Head of caudate nucleus (tissue), 42 donors: ENCODE measurements at regions not wholly inside any gene's neighbourhood (a gene's known extent, or its start where the extent isn't known, plus 50 kb on each side); places are given as distances from the start of the nearest gene placed in this dataset.
A peak's percentile ranks its signal among the peaks of the same experiment; 100 is the strongest.
"Not testable (repeated sequence)": the region's sequence is repeated elsewhere in the genome, so short reads cannot be mapped to it uniquely, and the experiment has no call there.

Experiments used
- DNase-seq, 42 donors: peaks; one replicate each; pipeline versions ENCODE4 v3.0.0 to v3.0.0-alpha.2; 2020 to 2021; ENCODE audit warnings: mixed read lengths in 7 of 42
- intact Hi-C: fragments of 100-400 bp; cut with DNase I; formaldehyde crosslinking; loops from one replicate; pipeline ENCODE4 v1.15.0; 2022

DNA sequence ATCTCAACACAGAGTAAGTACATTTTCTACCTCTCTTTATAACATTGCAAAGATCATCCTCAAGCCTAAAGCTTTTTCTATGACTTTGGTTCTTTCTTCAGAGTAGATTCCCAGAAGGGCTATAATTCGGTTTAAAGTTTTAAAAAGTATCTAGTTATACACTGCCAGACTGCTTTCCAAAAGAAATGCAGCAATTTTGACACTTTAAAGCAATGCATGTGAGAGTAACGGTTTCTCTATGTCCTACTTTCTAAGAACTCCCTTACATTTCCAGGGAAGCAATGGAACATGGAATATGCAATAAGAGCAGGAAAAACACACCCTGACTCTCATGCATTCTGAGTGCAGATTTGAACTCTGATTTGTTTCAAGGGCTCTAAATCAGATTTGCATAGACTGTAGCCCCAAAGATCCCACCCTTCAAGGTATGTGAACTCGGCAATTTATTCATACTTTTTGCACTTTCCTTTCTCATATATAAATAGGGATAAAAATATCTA lies 331.6 kb downstream of the HHIPL2 start:
- intact Hi-C loops, result no loop called here
- no peak for DNase-seq

DNA sequence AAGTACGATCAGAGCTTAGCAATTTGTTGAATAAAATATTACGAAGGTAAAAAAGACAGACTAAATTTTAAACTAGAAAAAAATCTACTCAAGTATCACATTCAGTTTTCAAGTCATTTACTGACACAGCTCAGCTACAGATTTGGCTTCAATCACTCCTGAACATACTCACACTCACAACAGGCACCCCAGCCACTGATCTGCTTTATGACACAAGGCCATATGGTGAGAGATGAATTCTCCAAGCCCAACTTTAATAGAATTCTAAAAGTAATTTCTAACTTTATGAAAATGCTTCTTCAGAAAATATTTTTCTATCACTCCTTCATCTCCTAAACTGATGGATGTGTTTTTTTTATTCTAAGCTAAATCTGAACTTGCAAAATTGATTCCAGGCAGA lies 337.1 kb downstream of the HHIPL2 start:
- no peak for DNase-seq
- intact Hi-C loops, result no loop called here

DNA sequence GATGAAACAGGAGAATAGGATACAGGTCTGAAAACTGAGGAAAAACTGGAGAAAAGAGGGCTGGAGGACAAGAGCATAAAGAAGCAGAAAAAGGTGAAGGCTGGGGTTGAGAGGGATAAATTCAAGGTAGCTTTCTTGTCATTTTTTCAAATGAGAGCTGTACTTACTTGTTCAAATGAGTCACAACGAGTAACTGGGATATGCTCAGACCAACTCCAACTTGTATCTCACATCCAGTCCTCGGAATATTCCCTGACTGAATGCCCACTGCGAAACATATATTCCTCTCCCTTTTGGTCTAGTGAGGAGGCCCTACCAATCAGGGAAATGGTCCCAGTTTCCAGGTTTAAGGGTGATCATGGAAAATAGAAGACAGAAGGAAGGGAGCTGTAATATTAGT lies 343.4 kb downstream of the HHIPL2 start:
- intact Hi-C loops, result no loop called here
- no peak for DNase-seq

DNA sequence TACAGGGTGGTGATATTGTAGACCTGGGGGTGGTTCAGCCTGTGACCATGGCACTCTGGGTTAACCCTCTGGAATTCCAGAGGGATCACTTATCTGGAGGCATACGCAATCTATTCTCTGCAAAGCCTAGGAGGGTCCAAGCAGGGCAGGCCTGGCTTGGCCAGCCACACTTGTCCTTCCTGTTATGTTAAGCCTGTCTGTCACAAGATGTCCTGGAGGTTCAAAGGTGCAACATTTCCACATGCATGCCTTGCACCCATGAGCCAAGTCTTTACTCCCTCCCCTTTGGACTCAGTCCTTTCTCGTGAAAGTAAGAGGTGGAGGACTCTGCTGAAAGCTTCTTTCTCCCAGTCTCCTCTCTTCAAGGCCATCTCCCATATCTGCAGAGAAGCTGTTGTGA lies 345.1 kb downstream of the HHIPL2 start:
- intact Hi-C loops, result no loop called here
- DNase-seq, result no peak

DNA sequence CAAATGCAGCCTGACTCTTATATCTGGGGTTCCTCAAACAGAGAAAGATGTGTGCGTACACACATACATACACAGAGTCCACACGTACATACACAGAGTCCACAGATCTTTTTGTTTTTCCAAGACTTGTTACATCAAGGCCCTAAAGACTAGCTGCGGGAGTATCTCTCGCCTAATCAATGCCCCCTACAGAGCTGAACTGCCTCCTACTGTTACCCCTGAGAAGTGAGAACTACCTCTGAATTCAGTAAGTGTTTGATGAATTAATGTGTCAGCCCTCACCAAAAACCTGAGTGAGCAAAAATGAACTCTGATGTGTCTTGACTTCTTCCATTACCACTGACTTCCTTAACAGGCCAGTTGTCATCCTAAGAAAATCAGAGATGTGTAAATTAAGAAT lies 351.2 kb downstream of the HHIPL2 start:
- no peak for DNase-seq
- intact Hi-C loops, result no loop called here

DNA sequence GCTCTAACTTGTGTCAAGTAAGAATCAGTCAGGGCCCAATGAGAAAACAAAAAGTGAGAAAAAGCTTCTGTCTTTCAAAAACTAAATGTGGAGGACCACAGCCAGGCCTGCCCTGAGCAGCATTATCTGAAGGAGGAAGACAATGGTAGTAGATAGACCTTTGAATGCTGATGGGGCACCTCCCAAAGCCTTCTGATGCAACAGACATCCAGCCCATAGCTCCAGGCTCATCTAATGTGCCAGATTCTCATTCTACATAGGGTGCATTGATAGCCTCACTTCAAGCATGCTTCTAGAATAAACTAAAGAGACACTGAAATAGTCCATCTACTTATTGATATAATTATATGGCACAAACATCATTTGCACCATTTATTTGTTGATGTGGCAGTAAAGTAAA lies 351.6 kb downstream of the HHIPL2 start:
- no peak for DNase-seq
- intact Hi-C loops, result no loop called here

DNA sequence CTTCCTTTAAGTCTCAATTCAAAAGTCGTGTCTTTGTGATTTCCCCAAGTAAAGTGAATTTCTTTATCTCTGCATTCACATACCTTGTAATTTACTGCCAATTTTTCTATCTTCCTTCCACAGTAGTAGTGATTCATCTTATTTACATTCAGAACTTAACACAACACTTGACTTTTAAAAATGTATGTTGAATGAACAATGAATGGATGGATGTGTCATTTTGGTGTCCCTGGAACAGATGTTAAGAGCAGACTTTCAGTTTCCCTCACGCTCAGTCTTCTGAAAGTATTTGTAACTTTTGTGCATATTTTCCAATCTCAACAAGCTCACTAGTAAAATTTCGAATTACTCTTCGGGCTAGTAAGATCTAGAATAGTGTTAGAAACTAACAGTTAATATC lies 352.0 kb downstream of the HHIPL2 start:
- intact Hi-C loops, result no loop called here
- no peak for DNase-seq

DNA sequence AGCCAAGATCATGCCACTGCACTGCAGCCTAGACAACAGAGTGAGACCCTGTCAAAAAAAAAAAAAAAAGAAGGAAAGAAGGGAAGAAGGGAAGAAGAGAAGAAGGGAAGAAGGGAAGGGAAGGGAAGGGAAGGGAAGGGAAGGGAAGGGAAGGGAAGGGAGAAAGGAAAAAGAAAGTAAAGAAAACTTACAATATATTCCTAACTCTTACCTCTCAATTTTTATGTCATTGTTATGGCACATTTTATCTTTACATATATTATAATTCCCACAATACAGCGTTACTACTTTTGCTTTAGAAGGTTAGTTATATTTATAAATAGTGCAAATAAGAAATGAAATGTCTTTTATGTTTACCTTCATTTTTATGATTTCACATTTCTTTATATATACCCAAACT lies 358.7 kb downstream of the HHIPL2 start:
- intact Hi-C loops, result no loop called here

DNA sequence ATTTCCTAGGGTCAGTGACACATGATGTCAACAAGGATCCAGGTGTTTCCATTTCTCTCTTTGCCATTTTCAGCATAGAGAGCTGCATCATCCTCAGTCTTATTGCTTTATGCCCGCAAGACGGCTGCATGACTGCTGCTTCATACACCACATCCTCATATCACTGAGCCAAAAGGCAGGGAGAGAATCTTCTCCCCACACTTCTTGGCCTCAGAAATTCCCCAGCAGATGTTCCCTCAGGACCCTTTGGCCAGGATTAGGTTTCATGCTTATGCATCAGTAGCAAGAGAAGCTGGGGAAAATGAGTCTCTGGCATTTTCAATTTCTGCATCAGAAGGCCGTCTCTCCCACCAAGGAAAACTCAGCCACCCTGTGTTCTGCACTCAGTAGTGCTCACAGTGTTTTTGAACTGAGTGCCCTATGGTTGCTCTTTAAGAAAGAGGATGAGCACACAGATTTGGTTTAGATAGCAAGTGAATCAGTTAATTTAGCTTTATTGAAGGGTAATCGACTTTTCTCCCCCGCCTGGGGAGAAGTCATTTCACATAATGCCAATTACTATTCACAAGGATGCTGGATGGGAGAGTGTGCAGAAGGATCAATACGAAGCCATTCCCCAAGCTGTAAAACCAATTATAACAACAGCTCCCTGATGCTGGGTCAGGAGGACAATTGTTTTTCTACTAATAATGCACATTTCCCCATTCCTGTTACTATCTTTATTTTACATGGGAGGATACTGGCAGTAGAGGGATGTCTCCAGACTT lies 360.2 kb downstream of the HHIPL2 start:
- intact Hi-C loops, result no loop called here
- DNase-seq, result no peak

More for the DNA sequence above, 358.7 kb downstream of the HHIPL2 start:
- no peak for DNase-seq

DNA sequence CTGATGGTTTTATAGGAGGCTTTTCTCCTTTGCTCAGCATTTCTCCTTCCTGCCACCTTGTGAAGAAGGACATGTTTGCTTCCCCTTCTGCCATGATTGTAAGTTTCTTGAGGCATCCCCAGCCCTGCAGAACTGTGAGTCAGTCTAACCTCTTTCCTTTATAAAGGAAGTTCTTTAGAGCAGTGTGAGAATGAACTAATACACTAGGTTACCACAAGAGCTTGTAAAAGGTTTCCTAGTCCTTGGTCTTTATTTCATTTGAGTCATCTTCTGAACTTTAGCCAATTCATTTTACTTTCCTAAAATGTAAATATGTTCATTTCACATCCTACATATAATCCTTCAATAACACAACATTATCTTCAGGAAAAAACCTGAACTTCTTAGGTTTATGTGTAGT lies 365.3 kb downstream of the HHIPL2 start:
- intact Hi-C loops, result no loop called here
- no peak for DNase-seq

DNA sequence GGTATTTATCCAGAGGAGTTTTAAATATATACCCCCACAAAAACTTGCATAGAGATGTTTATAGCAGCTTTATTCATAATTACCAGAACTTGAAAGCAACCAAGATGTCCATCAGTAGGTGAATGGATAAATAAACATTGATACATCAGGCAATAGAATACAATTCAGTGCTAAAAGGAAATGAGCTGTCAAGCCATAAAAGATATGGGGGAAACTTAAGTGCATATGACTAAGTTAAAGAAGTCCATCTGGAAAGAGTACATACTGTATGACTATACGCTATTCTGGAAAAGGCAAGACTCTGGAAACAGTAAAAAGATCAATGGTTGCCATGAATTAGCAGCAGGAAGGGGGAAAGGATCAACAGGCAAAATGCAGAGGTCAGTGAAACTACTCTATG lies 366.7 kb downstream of the HHIPL2 start:
- intact Hi-C loops, result no loop called here
- DNase-seq, result no peak

DNA sequence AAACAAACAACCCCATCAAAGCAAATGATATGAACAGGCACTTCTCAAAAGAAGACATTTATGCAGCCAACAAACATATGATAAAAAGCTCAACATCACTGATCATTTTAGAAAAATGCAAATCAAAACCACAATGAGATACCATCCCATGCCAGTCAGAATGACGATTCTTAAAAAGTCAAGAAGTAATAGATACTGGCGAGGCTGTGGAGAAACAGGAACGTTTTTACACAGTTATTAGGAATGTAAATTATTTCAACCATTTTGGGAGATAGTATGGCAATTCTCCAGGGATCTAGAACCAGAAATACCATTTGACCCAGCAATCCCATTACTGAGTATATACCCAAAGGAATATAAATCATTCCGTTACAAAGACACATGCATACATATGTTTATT lies 370.4 kb downstream of the HHIPL2 start:
- DNase-seq, intact Hi-C loops: not testable (repeated sequence)

DNA sequence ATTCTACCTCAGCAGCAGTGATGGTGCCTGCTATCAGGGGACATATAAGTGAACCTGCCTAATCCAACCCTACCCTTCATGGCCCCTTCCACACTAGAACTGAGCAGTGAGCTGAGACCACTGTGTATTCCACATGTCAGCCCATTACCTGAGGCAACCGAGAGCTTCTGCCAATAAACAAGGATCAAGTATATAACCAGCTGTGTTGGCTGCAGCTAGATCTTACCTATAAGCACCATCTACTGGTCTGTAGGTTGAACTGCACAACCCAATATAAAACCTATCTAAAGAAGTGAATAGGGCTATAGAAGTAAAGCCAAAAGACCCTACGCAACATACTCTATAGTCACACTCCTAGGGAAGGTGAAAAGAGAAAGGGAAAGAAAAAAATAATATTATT lies 376.9 kb downstream of the HHIPL2 start:
- intact Hi-C loops, result no loop called here
- DNase-seq, result peak in 4 of 42 donors; percentile 4 to 22 (median 6)

DNA sequence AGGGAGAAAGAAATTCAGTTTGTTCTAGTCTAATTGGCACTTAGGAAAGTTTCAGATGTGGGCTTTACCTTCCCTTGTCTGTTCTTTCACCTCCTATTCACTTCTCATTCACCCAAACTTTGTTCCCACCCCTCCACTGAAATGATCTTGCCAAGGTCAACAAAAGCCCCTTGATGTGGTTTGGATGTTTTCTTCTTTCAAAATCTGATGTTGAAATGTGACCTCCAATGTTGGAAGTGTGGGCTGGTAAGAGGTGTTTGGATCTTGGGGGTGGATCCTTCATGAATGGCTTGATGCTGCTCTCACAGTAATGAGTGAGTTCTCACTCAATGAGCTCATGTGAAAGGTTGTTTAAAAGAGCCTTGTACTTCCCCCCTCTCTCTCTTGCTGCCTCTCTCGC lies 379.3 kb downstream of the HHIPL2 start:
- no peak for DNase-seq
- intact Hi-C loops, result loop anchor here (10.0 kb wide), 1 partner anchor 424 kb away; the partner anchor contains the start of gene DUSP10

DNA sequence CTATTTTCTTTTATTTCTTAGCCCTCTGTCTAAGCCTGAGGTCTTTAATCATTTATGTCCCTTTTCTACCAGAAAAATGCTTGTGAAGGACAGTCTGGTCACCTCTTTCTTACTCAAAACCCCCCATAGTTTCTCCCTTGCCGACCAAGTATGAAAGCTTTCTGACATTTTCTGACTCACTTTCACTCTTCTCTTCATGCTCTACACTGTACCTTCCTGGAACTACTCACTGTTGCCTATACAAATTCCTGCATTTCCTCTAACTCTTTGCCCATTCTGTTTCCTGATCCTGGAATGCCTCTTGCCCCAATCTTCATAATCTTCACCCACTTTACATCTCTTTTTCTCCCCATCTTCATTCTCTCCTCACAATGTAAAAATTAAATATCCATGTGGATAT lies 380.0 kb downstream of the HHIPL2 start:
- intact Hi-C loops, result loop anchor here (10.0 kb wide), 1 partner anchor 423 kb away; the partner anchor contains the start of gene DUSP10
- DNase-seq, result no peak

DNA sequence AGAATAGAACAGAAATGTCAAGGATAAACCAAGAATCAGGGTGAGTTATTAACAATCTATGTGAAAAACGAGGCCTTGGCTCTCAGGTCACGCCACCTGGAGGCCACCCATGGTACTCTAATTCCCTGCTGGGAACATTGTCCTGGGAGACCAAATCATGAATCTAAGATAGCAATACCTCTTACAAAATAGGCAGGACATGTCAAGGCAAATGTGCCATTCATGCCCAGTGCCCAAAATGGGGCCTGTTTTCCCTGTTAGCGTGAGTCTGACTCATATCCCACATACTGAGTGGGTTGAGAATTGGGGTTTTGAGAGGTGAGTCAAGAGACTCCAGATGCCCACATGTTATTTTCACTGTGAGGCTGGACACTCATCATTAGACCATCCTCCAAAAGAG lies 380.8 kb downstream of the HHIPL2 start:
- intact Hi-C loops, result loop anchor here (10.0 kb wide), 1 partner anchor 422 kb away; the partner anchor contains the start of gene DUSP10
- peak in 34 of 42 donors; percentile 8 to 75 (median 32) for DNase-seq

DNA sequence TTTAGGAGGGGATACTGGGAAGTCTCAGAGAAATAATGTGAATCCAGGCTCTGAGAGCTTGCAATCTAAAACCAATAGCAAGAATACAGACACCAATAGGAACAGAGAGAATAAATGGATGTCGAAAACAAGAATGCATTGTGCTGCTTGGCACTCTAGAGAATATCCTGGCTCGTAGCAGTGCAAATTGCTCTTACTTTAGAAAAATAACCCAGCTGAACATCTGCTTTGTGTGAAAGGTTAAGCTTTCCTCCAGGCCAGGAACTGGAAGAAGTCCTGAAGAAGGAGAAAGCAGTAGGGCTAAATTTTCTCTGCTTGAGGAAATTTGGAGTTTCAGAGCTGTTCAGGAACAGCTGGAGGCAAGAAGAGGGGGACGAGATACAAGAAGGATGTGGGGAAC lies 382.3 kb downstream of the HHIPL2 start:
- intact Hi-C loops, result loop anchor here (10.0 kb wide), 1 partner anchor 421 kb away; the partner anchor contains the start of gene DUSP10
- no peak for DNase-seq

DNA sequence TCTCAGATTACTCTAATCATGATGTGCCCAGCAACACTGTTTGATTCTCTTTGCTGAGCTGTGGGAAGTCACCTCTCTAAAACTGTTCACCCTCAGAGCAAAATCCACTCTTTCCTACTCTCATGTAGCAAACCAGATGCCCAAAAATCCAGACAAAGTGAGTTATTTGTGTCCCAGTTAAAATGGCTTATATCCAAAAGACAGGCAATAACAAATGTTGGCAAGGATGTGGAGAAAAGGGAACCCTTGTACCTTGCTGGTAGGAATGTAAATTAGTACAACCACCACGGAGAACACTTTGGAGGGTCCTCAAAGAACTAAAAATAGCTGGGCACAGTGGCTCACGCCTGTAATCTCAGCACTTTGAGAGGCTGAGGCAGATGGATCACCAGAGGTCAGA lies 384.0 kb downstream of the HHIPL2 start:
- DNase-seq, result no peak
- intact Hi-C loops, result loop anchor here (10.0 kb wide), 1 partner anchor 419 kb away; the partner anchor contains the start of gene DUSP10

DNA sequence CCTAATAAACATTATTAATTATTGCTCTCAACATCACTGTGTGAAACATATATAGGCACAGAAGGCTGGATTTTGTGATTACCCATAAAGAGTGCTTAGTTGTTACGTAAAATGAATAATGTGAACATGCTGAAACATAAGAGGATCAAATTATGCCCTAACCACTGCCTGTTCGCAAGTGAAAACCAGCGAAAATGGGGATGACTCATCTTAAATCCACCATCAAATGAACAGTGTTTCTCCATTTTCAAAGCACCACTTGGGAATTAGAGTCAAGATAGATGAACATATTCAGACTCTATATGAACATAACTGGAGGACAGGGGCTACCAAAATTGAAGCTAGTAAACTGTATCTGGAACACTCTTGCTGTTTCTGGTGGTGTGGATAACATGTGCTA lies 386.2 kb downstream of the HHIPL2 start:
- intact Hi-C loops, result loop anchor here (10.0 kb wide), 1 partner anchor 417 kb away; the partner anchor contains the start of gene DUSP10

DNA sequence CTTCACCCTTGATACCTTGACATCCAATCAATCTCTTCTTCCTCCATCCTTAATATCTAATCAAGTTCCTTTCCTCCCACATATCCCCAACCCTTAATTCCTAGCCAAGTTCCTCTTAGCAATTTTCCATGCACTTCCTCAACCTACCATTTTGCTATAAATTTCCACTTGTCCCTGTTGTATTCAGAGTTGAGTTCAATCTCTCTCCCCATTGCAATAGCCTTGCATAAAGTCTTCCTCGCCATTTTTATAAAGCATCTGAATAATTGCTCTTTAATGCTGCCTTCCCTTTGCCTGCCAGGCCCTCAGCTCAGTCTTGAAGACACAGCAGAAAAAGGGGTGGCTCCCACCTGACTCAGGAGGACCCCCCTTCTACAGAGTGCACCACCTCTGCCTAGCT lies 390.3 kb downstream of the HHIPL2 start:
- no peak for DNase-seq
- intact Hi-C loops, result no loop called here

More for the DNA sequence above, 386.2 kb downstream of the HHIPL2 start:
- no peak for DNase-seq

DNA sequence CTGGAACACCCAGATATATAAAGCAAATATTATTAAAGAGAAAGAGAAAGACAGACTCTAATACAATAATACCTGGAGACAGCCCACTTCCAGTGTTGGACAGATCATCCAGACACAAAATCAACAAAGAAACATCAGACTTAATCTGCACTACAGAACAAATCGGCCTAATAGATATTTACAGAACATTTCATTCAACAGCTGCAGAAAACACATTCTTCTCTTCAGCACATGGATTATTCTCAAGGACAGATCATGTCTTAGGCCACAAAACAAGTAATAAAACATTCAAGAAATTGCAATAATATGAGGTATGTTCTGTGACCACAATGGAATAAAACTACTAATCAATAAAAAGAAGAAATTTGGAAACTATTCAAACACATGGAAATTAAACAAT lies 398.3 kb upstream of the DUSP10 start:
- DNase-seq, result no peak
- intact Hi-C loops, result no loop called here
